HS-27A (cell line): ENCODE measurements at regions not wholly inside any gene's neighbourhood (a gene's known extent, or its start where the extent isn't known, plus 50 kb on each side); places are given as distances from the start of the nearest gene placed in this dataset.

ENCODE experiments used
- DNase-seq: peaks from one replicate; pipeline ENCODE4 v3.0.0-alpha.2; 2012; ENCODE audit warnings: low read depth, missing footprints

DNA sequence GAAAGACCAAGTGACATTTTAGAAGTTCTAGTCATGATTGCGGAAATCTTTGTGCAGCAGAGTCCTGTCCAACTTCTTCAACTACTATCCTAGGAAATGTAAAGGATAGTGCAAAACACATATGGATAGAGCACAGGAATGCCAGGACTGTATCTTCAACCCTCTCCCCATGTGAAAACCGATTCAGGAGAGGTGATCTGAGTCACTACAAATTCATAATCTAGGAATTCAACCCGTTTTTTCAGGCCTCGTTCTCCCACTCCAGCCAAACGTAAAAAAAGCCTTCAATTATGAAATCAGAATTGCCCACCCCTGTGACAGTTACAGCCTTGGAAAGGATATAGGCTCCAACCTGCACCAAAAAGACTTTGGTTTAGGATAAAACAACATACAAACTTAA is 52.9 kb upstream of the RGS1 start:
- DNase-seq = no peak

GRCh38 chr1:192524223-192524622 is 51.4 kb upstream of the RGS1 start:
- DNase-seq = no peak
